Endothelial cell of umbilical vein (primary cell): ENCODE measurements at regions not wholly inside any gene's neighbourhood (a gene's known extent, or its start where the extent isn't known, plus 50 kb on each side); places are given as distances from the start of the nearest gene placed in this dataset.

ENCODE experiments used
- BruUV-seq: library from RNA; stranded (reverse); fragments of 400-500 nt; replicated peaks from 2 replicates; lab custom pipeline; 2021; lab: Mats Ljungman, UMichigan
- CTCF ChIA-PET: fragments of 300-600, 350-600 bp; sonication (Branson Sonifier 250); formaldehyde crosslinking; loops from one replicate; lab custom pipeline; 2021; ENCODE audit warnings: antibody characterized with exemption, inconsistent platforms; lab: Charles Lee
- POLR2A ChIA-PET: fragments of 300-600, 350-600 bp; sonication (Branson Sonifier 250); formaldehyde crosslinking; loops from one replicate; lab custom pipeline; 2021; ENCODE audit warnings: antibody characterized with exemption, inconsistent platforms; lab: Charles Lee
- DNase-seq: peaks from one replicate; pipeline ENCODE4 v3.0.0-alpha.2; 2011; ENCODE audit warnings: low read depth, low spot score
- FAIRE-seq: peaks from 2 replicates; lab custom pipeline; 2011; peaks lifted over from hg19 to GRCh38; lab: Jason Lieb, UNC
- H2AFZ ChIP-seq: 2 replicates; pipeline ENCODE4 v1.6.0; 2012; ENCODE audit warnings: low read depth, low read length, control low read depth, inconsistent platforms
- H3K27ac ChIP-seq: 2 replicates; pipeline ENCODE4 v1.5.1; 2011; ENCODE audit warnings: low read depth, mild to moderate bottlenecking, control low read depth, low read length, moderate library complexity; ENCODE audit not compliant: insufficient read depth
- H3K27me3 ChIP-seq, 2 experiments: 2 replicates each; pipeline versions ENCODE4 v1.6.0 to v1.6.1; 2011; ENCODE audit warnings: low read length in 2 of 2, mixed read lengths in 1 of 2; ENCODE audit not compliant: control insufficient read depth in 2 of 2, insufficient read depth in 2 of 2
- H3K36me3 ChIP-seq, 2 experiments: 2 replicates in 1 of 2; 3 replicates in 1 of 2; pipeline ENCODE4 v1.5.1; 2011; ENCODE audit warnings: low read length in 2 of 2, mild to moderate bottlenecking in 1 of 2, moderate library complexity in 1 of 2; ENCODE audit not compliant: control insufficient read depth in 2 of 2, insufficient read depth in 2 of 2; ENCODE audit errors: extremely low read depth in 1 of 2
- H3K4me1 ChIP-seq: 3 replicates; pipeline ENCODE4 v1.5.1; 2011; ENCODE audit warnings: mild to moderate bottlenecking, low read length; ENCODE audit not compliant: control insufficient read depth, insufficient read depth; ENCODE audit errors: extremely low read depth
- H3K4me2 ChIP-seq: 2 replicates; pipeline ENCODE4 v1.6.1; 2011; ENCODE audit warnings: low read length, control low read depth, mixed read lengths; ENCODE audit not compliant: insufficient read depth
- H3K4me3 ChIP-seq, 3 experiments: fragments of 200-600 bp in 1 of 3; sonication (generic), shearing (Covaris generic) in 1 of 3; replicated peaks in 1 of 3; 2 replicates each; pipeline ENCODE4 v1.5.1; 2011 to 2016; ENCODE audit warnings: control low read depth in 3 of 3, low read length in 3 of 3, mild to moderate bottlenecking in 2 of 3, inconsistent platforms in 1 of 3, low read depth in 1 of 3, moderate library complexity in 1 of 3; ENCODE audit not compliant: insufficient read depth in 1 of 3
- H3K79me2 ChIP-seq: 2 replicates; pipeline ENCODE4 v1.6.0; 2012; ENCODE audit warnings: low read length, inconsistent platforms; ENCODE audit not compliant: control insufficient read depth, insufficient read depth
- H3K9ac ChIP-seq: replicated peaks from 2 replicates; pipeline ENCODE3; 2011; ENCODE audit warnings: low read length, control low read depth; ENCODE audit not compliant: insufficient read depth; ENCODE audit errors: extremely low read depth
- H3K9me1 ChIP-seq: replicated peaks from 3 replicates; pipeline ENCODE4 v1.6.0; 2011; ENCODE audit warnings: mild to moderate bottlenecking, low read length; ENCODE audit not compliant: control insufficient read depth, insufficient read depth; ENCODE audit errors: extremely low read depth
- H3K9me3 ChIP-seq: replicated peaks from 2 replicates; pipeline ENCODE4 v1.5.1; 2012; ENCODE audit warnings: low read length, inconsistent platforms; ENCODE audit not compliant: control insufficient read depth, insufficient read depth
- H4K20me1 ChIP-seq: replicated peaks from 2 replicates; pipeline ENCODE3; 2011; ENCODE audit warnings: mild to moderate bottlenecking, low read length; ENCODE audit not compliant: control insufficient read depth, insufficient read depth; ENCODE audit errors: extremely low read depth
- EZH2 ChIP-seq: IDR thresholded peaks from 2 replicates; pipeline ENCODE4 v1.6.1; 2012; ENCODE audit warnings: borderline replicate concordance, low read depth, mild to moderate bottlenecking, moderate library complexity, low read length, inconsistent platforms; ENCODE audit not compliant: severe bottlenecking
- FOS ChIP-seq: IDR thresholded peaks from 2 replicates; pipeline ENCODE4 v1.6.1; 2011; ENCODE audit warnings: mild to moderate bottlenecking, low read length, moderate library complexity, borderline replicate concordance; ENCODE audit not compliant: insufficient read depth
- GATA2 ChIP-seq: IDR thresholded peaks from 2 replicates; pipeline ENCODE4 v1.7.0; 2011; ENCODE audit warnings: low read depth, mild to moderate bottlenecking, moderate library complexity, mixed read lengths, low read length; ENCODE audit not compliant: insufficient read length, insufficient read depth
- JUN ChIP-seq: IDR thresholded peaks from 2 replicates; pipeline ENCODE4 v1.6.1; 2011; ENCODE audit warnings: borderline replicate concordance, low read depth; ENCODE audit not compliant: insufficient read length, insufficient read depth
- MYC ChIP-seq: IDR thresholded peaks from one replicate; pipeline ENCODE4 v1.6.1; 2011; ENCODE audit warnings: mild to moderate bottlenecking, low read depth, low read length
- POLR2A ChIP-seq: IDR thresholded peaks from 2 replicates; pipeline ENCODE4 v1.6.1; 2012; ENCODE audit warnings: low read depth, mild to moderate bottlenecking, control low read depth, low read length
- POLR2AphosphoS5 ChIP-seq: IDR thresholded peaks from 2 replicates; pipeline ENCODE4 v1.6.1; 2012; ENCODE audit warnings: low read depth, mild to moderate bottlenecking, control low read depth, low read length, moderate library complexity; ENCODE audit not compliant: insufficient read depth
- dilution Hi-C: fragments of 300-500 bp; cut with MboI; formaldehyde crosslinking; loops from one replicate; pipeline ENCODE4 v1.15.0; 2019; ENCODE audit warnings: low sequenced_read_pairs; ENCODE audit not compliant: extremely low pct_ligation_motif_present
- intact Hi-C: fragments of 100-400 bp; cut with micrococcal nuclease; formaldehyde crosslinking; loops from one replicate; pipeline ENCODE4 v1.10.0; 2022
- TF ChIP-seq, protein P1 (sequence below): IDR thresholded peaks from 2 replicates; pipeline ENCODE4 v1.6.1; 2011; ENCODE audit not compliant: insufficient read depth, insufficient read length
- TF ChIP-seq, protein P2 (sequence below), 2 donors: IDR thresholded peaks; 1 replicate in 1 of 2; 2 replicates in 1 of 2; pipeline ENCODE4 v1.5.1; 2011; ENCODE audit warnings: low read length in 2 of 2, mild to moderate bottlenecking in 2 of 2, moderate library complexity in 2 of 2, control low read depth in 1 of 2, inconsistent platforms in 1 of 2, low read depth in 1 of 2; ENCODE audit not compliant: insufficient read depth in 1 of 2; ENCODE audit errors: extremely low read depth in 1 of 2

DNA sequence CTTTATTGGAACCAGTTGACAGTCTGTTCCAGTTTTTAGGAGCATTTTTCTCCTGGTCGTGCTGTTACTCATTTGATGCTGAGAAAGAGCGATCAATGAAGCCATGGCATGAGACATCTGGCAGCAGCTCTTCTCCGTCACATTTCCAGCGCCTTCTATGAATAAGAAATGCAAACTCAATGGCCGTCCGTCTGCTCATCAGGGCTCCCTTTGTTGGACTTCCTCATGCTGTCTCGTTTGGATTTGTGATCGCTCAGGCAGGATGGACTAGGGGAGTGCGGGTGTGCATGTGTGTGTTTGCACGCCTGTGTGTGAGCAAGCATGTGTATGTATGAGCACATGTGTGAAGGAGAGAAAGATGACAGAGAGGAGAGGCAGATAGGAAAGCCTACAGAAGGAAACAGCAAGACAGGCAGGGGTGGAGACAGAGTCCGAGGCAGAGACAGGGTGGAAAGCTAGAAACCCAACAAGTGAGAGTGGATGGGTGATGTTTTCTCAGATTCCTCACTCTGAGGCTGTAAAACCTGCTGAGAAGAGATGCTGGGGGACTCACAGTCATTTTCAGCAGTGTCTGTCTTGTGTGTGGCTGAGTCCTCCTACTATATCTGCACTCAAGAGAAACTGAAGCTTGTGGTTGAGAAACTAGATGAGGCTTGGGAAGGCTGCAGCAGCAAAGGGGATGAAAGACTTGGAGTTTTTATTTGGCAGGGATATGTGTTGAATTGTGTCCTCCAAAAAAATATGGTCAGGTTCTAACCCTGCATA is 56.0 kb upstream of the CLMP start:
- H3K4me2 ChIP-seq, result no peak overlapping the region
- ChIA-PET POLR2A (no interaction called here), CTCF (interaction anchor here (1.4 to 4.1 kb wide), 6 partner anchors 10 to 155 kb away, joined by 3 to 24 read pairs (median 10); no protein-coding TSS in a partner anchor)
- H3K9me1 ChIP-seq, result no peaks in the 10 kb centered on the region
- no peaks in the 10 kb centered on the region for H4K20me1 ChIP-seq
- BruUV-seq, result no TSS peak
- FAIRE-seq (no peak), DNase-seq (no peak)
- no peak overlapping the region for H3K4me3 ChIP-seq
- H3K9me3 ChIP-seq, result no peaks in the 10 kb centered on the region
- dilution Hi-C loops, result loop anchor here (25.0 kb wide), 1 partner anchor 139 kb away; no protein-coding TSS in a partner anchor
- no peak overlapping the region for H3K27ac ChIP-seq
- H3K79me2 ChIP-seq, result no peaks in the 10 kb centered on the region
- H3K36me3 ChIP-seq, result no peaks in the 10 kb centered on the region
- no peak overlapping the region for H3K9ac ChIP-seq
- no peak for TF ChIP-seq JUN
- TF ChIP-seq, protein P1, sequence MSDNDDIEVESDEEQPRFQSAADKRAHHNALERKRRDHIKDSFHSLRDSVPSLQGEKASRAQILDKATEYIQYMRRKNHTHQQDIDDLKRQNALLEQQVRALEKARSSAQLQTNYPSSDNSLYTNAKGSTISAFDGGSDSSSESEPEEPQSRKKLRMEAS, result no peak
- no peak for TF ChIP-seq POLR2A
- no peak for TF ChIP-seq EZH2
- TF ChIP-seq, protein P2, sequence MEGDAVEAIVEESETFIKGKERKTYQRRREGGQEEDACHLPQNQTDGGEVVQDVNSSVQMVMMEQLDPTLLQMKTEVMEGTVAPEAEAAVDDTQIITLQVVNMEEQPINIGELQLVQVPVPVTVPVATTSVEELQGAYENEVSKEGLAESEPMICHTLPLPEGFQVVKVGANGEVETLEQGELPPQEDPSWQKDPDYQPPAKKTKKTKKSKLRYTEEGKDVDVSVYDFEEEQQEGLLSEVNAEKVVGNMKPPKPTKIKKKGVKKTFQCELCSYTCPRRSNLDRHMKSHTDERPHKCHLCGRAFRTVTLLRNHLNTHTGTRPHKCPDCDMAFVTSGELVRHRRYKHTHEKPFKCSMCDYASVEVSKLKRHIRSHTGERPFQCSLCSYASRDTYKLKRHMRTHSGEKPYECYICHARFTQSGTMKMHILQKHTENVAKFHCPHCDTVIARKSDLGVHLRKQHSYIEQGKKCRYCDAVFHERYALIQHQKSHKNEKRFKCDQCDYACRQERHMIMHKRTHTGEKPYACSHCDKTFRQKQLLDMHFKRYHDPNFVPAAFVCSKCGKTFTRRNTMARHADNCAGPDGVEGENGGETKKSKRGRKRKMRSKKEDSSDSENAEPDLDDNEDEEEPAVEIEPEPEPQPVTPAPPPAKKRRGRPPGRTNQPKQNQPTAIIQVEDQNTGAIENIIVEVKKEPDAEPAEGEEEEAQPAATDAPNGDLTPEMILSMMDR (IDR thresholded peaks at IDR 0.05; ENCODE audit: extremely low read depth in 1 of 2, insufficient read depth in 1 of 2, low read depth in 1 of 2, low read length in 2 of 2), result no peak
- no peak for TF ChIP-seq MYC
- TF ChIP-seq POLR2AphosphoS5, result no peak
- TF ChIP-seq FOS, result no peak
- no peak for TF ChIP-seq GATA2
- H3K4me1 ChIP-seq, result no peaks in the 10 kb centered on the region
- H3K27me3 ChIP-seq, result peaks cover 0 to 4% of the 10 kb centered on the region in 2 experiments
- intact Hi-C loops, result no loop called here
- H2AFZ ChIP-seq, result no peak overlapping the region
